ENCODE measurements at regions not wholly inside any gene's neighbourhood (a gene's known extent, or its start where the extent isn't known, plus 50 kb on each side); places are given as distances from the start of the nearest gene placed in this dataset.

- Histone ChIP-seq H3K4me3 (ENCODE audit: insufficient read depth, low read length, poor library complexity, severe bottlenecking) (no peak overlapping the region), H4K20me1 (ENCODE audit: low read depth, low read length) (no peaks in the 10 kb centered on the region), H3K9me3 (ENCODE audit: insufficient read depth, low read length) (no peaks in the 10 kb centered on the region), H3K27ac (ENCODE audit: low read depth, low read length) (no peak overlapping the region), H2AFZ (ENCODE audit: low read depth, low read length, severe bottlenecking) (no peak overlapping the region), H3K36me3 (ENCODE audit: low read length) (no peaks in the 10 kb centered on the region), H3K9ac (ENCODE audit: low read length) (no peak overlapping the region), H3K27me3 (ENCODE audit: low read length) (no peaks in the 10 kb centered on the region), H3K9me2 (replicated peaks; ENCODE audit: insufficient read depth, low read length) (no peaks in the 10 kb centered on the region), H3K79me2 (ENCODE audit: insufficient read depth, low read length) (no peaks in the 10 kb centered on the region), H3K4me2 (ENCODE audit: low read depth, low read length, poor library complexity, severe bottlenecking) (no peak overlapping the region), H3F3A (ENCODE audit: insufficient read depth) (no peaks in the 10 kb centered on the region)
- TF ChIP-seq EZH2phosphoT487 (conservative IDR thresholded peaks at IDR 0.05; ENCODE audit: low read length), result no peak
- TF ChIP-seq, protein P1, sequence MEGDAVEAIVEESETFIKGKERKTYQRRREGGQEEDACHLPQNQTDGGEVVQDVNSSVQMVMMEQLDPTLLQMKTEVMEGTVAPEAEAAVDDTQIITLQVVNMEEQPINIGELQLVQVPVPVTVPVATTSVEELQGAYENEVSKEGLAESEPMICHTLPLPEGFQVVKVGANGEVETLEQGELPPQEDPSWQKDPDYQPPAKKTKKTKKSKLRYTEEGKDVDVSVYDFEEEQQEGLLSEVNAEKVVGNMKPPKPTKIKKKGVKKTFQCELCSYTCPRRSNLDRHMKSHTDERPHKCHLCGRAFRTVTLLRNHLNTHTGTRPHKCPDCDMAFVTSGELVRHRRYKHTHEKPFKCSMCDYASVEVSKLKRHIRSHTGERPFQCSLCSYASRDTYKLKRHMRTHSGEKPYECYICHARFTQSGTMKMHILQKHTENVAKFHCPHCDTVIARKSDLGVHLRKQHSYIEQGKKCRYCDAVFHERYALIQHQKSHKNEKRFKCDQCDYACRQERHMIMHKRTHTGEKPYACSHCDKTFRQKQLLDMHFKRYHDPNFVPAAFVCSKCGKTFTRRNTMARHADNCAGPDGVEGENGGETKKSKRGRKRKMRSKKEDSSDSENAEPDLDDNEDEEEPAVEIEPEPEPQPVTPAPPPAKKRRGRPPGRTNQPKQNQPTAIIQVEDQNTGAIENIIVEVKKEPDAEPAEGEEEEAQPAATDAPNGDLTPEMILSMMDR (IDR thresholded peaks at IDR 0.05; ENCODE audit: insufficient read depth, low read length, poor library complexity, severe bottlenecking), result no peak
Measured at GRCh38 chr18:54030434-54030833, 194.0 kb downstream of the MBD2 start.

DNA sequence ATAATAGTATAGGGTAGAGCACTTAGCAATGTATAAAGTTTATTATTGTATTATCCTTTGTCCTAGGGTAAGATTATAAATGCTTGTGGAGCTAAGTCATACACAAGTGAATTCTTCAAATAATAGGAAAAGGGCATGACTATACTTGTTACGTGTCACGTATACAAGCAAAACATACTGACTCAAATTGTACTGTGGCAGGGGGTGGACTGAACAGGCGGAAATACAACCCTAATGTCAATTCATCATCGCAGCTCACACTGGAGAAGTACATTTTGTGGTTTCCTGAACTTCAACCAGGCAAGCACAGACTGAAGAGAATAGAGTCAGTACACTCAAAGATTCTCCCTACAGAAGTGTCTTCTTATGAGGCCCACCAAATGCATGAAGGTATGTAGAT is 201.0 kb downstream of the MBD2 start:
- Histone ChIP-seq H2AFZ (ENCODE audit: low read depth, low read length, severe bottlenecking) (no peak overlapping the region), H3K79me2 (ENCODE audit: insufficient read depth, low read length) (no peaks in the 10 kb centered on the region), H3K9me3 (ENCODE audit: insufficient read depth, low read length) (no peaks in the 10 kb centered on the region), H3K36me3 (ENCODE audit: low read length) (no peaks in the 10 kb centered on the region), H3F3A (ENCODE audit: insufficient read depth) (no peaks in the 10 kb centered on the region), H4K20me1 (ENCODE audit: low read depth, low read length) (no peaks in the 10 kb centered on the region), H3K4me3 (ENCODE audit: insufficient read depth, low read length, poor library complexity, severe bottlenecking) (no peak overlapping the region), H3K9me2 (replicated peaks; ENCODE audit: insufficient read depth, low read length) (no peaks in the 10 kb centered on the region), H3K27me3 (ENCODE audit: low read length) (no peaks in the 10 kb centered on the region), H3K4me2 (ENCODE audit: low read depth, low read length, poor library complexity, severe bottlenecking) (no peak overlapping the region), H3K27ac (ENCODE audit: low read depth, low read length) (no peak overlapping the region), H3K9ac (ENCODE audit: low read length) (no peak overlapping the region)
- TF ChIP-seq EZH2phosphoT487 (conservative IDR thresholded peaks at IDR 0.05; ENCODE audit: low read length), result no peak
- TF ChIP-seq, protein P1 (IDR thresholded peaks at IDR 0.05; ENCODE audit: insufficient read depth, low read length, poor library complexity, severe bottlenecking), result no peak

DNA sequence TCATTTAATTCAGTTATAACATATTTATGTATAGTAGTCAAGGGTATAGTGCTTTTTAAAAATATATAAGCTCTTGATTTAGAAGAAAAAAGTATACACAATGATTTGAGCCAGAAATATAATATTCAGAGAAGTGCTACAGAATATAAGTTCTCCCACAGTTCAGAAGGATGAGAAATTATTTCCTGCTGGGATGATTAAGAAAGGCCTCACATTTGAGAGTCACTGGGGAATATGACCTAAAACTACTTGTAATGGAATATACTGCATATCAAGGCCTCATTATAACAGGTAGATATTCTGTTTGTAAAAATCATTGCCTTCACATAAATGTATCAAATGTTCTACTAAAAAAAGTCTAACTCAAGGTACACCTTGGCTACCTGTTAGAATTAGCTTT is 203.5 kb downstream of the MBD2 start:
- Histone ChIP-seq H3K4me3 (ENCODE audit: insufficient read depth, low read length, poor library complexity, severe bottlenecking) (no peak overlapping the region), H3K9me3 (ENCODE audit: insufficient read depth, low read length) (no peaks in the 10 kb centered on the region), H4K20me1 (ENCODE audit: low read depth, low read length) (no peaks in the 10 kb centered on the region), H2AFZ (ENCODE audit: low read depth, low read length, severe bottlenecking) (no peak overlapping the region), H3K27me3 (ENCODE audit: low read length) (no peaks in the 10 kb centered on the region), H3K27ac (ENCODE audit: low read depth, low read length) (no peak overlapping the region), H3F3A (ENCODE audit: insufficient read depth) (no peaks in the 10 kb centered on the region), H3K79me2 (ENCODE audit: insufficient read depth, low read length) (no peaks in the 10 kb centered on the region), H3K9ac (ENCODE audit: low read length) (no peak overlapping the region), H3K9me2 (replicated peaks; ENCODE audit: insufficient read depth, low read length) (no peaks in the 10 kb centered on the region), H3K4me2 (ENCODE audit: low read depth, low read length, poor library complexity, severe bottlenecking) (no peak overlapping the region), H3K36me3 (ENCODE audit: low read length) (no peaks in the 10 kb centered on the region)
- TF ChIP-seq EZH2phosphoT487 (conservative IDR thresholded peaks at IDR 0.05; ENCODE audit: low read length), result no peak
- TF ChIP-seq, protein P1 (IDR thresholded peaks at IDR 0.05; ENCODE audit: insufficient read depth, low read length, poor library complexity, severe bottlenecking), result no peak

Measured in SU-DHL-6 (cell line).